PFSK-1 (cell line): ENCODE measurements at regions not wholly inside any gene's neighbourhood (a gene's known extent, or its start where the extent isn't known, plus 50 kb on each side); places are given as distances from the start of the nearest gene placed in this dataset.

Experiments used
- SIN3A ChIP-seq: IDR thresholded peaks from 2 replicates; pipeline ENCODE4 v1.6.1; 2012; ENCODE audit warnings: mild to moderate bottlenecking, low read length, moderate library complexity, borderline replicate concordance; ENCODE audit not compliant: insufficient read depth
- TAF1 ChIP-seq: IDR thresholded peaks from 2 replicates; pipeline ENCODE4 v1.6.1; 2012; ENCODE audit warnings: low read length, control low read depth, borderline replicate concordance; ENCODE audit not compliant: insufficient read depth

DNA sequence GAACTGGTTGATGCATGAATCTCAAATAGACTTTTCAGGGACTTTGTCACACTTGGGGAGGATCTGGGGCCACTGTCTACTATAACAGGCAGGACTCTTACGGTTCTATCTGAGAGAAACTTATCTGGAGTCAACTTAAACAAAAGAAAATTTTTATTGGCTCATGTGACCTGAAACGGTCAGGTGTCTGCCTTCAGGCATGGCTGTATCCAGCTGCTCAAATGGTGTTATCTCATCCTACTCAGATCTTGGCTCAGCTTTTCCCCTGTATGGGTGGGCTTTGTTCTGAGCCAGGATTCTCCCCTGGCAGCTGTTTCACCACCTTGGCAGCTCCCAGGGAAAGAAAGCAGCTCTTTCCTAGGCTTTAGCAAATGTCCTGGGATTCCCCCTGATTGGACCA, 183.2 kb upstream of the MYL2 start:
- no peak for TF ChIP-seq TAF1
- no peak for TF ChIP-seq SIN3A
